OCI-LY3 (cell line): ENCODE measurements at regions not wholly inside any gene's neighbourhood (a gene's known extent, or its start where the extent isn't known, plus 50 kb on each side); places are given as distances from the start of the nearest gene placed in this dataset.

Experiments used
- H2AFZ ChIP-seq: fragments of 200-600, 300-600 bp; shearing (Covaris generic); 2 replicates; pipeline ENCODE4 v1.6.0; 2014; ENCODE audit warnings: antibody characterized with exemption, low read depth, low read length
- H3K27ac ChIP-seq: fragments of 200-600, 300-600 bp; sonication (generic); 2 replicates; pipeline ENCODE4 v1.5.1; 2014; ENCODE audit warnings: mild to moderate bottlenecking, low read length, moderate library complexity, mixed read lengths
- H3K27me3 ChIP-seq: fragments of 200-600, 300-600 bp; sonication (generic); 2 replicates; pipeline ENCODE4 v1.6.1; 2014; ENCODE audit warnings: low read depth, low read length, mixed read lengths
- H3K36me3 ChIP-seq: fragments of 200-600, 300-600 bp; sonication (generic); replicated peaks from 2 replicates; pipeline ENCODE3; 2014; ENCODE audit warnings: low read depth, low read length, mixed read lengths
- H3K4me1 ChIP-seq: fragments of 300-600, 200-600 bp; sonication (generic); 2 replicates; pipeline ENCODE4 v1.6.1; 2014; ENCODE audit warnings: low read length, mixed read lengths
- H3K4me2 ChIP-seq: fragments of 200-600, 300-600 bp; sonication (generic); 2 replicates; pipeline ENCODE4 v1.6.1; 2014; ENCODE audit warnings: low read length, mixed read lengths
- H3K4me3 ChIP-seq: fragments of 300-600, 200-600 bp; sonication (generic); 2 replicates; pipeline ENCODE4 v1.5.1; 2014; ENCODE audit warnings: antibody characterized with exemption, mild to moderate bottlenecking, low read length, moderate library complexity
- H3K79me2 ChIP-seq: fragments of 300-600, 200-600 bp; shearing (Covaris generic); 2 replicates; pipeline ENCODE4 v1.6.1; 2014; ENCODE audit warnings: mild to moderate bottlenecking, low read length, mixed read lengths
- H3K9ac ChIP-seq: fragments of 300-600, 200-600 bp; shearing (Covaris generic); 2 replicates; pipeline ENCODE4 v1.6.0; 2014; ENCODE audit warnings: mild to moderate bottlenecking, low read length, moderate library complexity
- H3K9me3 ChIP-seq: fragments of 200-600, 300-600 bp; shearing (Covaris generic); 2 replicates; pipeline ENCODE4 v1.6.1; 2014; ENCODE audit warnings: low read length, mixed read lengths; ENCODE audit not compliant: insufficient read depth
- H4K20me1 ChIP-seq: fragments of 200-600, 300-600 bp; sonication (generic); 2 replicates; pipeline ENCODE4 v1.6.1; 2016; ENCODE audit warnings: low read length, mixed read lengths; ENCODE audit not compliant: insufficient read depth
- CTCF ChIP-seq: fragments of 200-600, 300-600 bp; sonication (generic); IDR thresholded peaks from 2 replicates; pipeline ENCODE4 v1.5.1; 2014; ENCODE audit warnings: antibody characterized with exemption, low read length, low read depth
- EZH2phosphoT487 ChIP-seq: fragments of 200-600 bp; shearing (Covaris generic); IDR thresholded peaks from 2 replicates; pipeline ENCODE4 v1.6.1; 2018; ENCODE audit warnings: antibody characterized with exemption, mixed run types, low read depth

- TF ChIP-seq CTCF (no peak), EZH2phosphoT487 (no peak)
- no peaks in the 10 kb centered on the region for H3K27me3 ChIP-seq
- H3K36me3 ChIP-seq = no peaks in the 10 kb centered on the region
- H2AFZ ChIP-seq = no peak overlapping the region
- H3K4me3 ChIP-seq = no peak overlapping the region
- no peak overlapping the region for H3K9ac ChIP-seq
- no peaks in the 10 kb centered on the region for H3K9me3 ChIP-seq
- H3K79me2 ChIP-seq = no peaks in the 10 kb centered on the region
- H4K20me1 ChIP-seq = no peaks in the 10 kb centered on the region
- no peaks in the 10 kb centered on the region for H3K4me1 ChIP-seq
- no peak overlapping the region for H3K27ac ChIP-seq
- no peak overlapping the region for H3K4me2 ChIP-seq
These were observed 168.5 kb upstream of the GLI2 start for GRCh38 chr2:120567128-120567527.

GRCh38 chr2:120568089-120568974, 167.3 kb upstream of the GLI2 start:
- Histone ChIP-seq H3K4me2 (no peak overlapping the region), H3K9ac (no peak overlapping the region), H3K27me3 (peaks cover 3% of the 10 kb centered on the region; the same call in 1 of the 2 replicates), H3K9me3 (no peaks in the 10 kb centered on the region), H2AFZ (no peak overlapping the region), H3K4me1 (no peaks in the 10 kb centered on the region), H3K36me3 (no peaks in the 10 kb centered on the region), H3K4me3 (no peak overlapping the region), H4K20me1 (no peaks in the 10 kb centered on the region), H3K27ac (no peak overlapping the region), H3K79me2 (no peaks in the 10 kb centered on the region)
- TF ChIP-seq EZH2phosphoT487 (no peak), CTCF (no peak)

- no peaks in the 10 kb centered on the region for H3K9me3 ChIP-seq
- TF ChIP-seq CTCF = no peak
- TF ChIP-seq EZH2phosphoT487 = no peak
- H3K9ac ChIP-seq = no peak overlapping the region
- H3K36me3 ChIP-seq = no peaks in the 10 kb centered on the region
- H3K4me2 ChIP-seq = no peak overlapping the region
- H3K79me2 ChIP-seq = no peaks in the 10 kb centered on the region
- H3K27me3 ChIP-seq = peaks cover 8% of the 10 kb centered on the region; the same call in 1 of the 2 replicates
- H2AFZ ChIP-seq = no peak overlapping the region
- H3K4me1 ChIP-seq = no peaks in the 10 kb centered on the region
- no peaks in the 10 kb centered on the region for H4K20me1 ChIP-seq
- H3K4me3 ChIP-seq = no peak overlapping the region
- no peak overlapping the region for H3K27ac ChIP-seq
These were observed 166.7 kb upstream of the GLI2 start for GRCh38 chr2:120568975-120569268.

GRCh38 chr2:120570001-120570400, 165.7 kb upstream of the GLI2 start:
- H2AFZ ChIP-seq = no peak overlapping the region
- H3K9me3 ChIP-seq = no peaks in the 10 kb centered on the region
- H3K27me3 ChIP-seq = peaks cover 14% of the 10 kb centered on the region; the same call in 1 of the 2 replicates
- no peaks in the 10 kb centered on the region for H3K36me3 ChIP-seq
- TF ChIP-seq CTCF (no peak), EZH2phosphoT487 (no peak)
- no peaks in the 10 kb centered on the region for H3K4me1 ChIP-seq
- no peak overlapping the region for H3K4me3 ChIP-seq
- H3K27ac ChIP-seq = no peak overlapping the region
- H3K4me2 ChIP-seq = no peak overlapping the region
- no peak overlapping the region for H3K9ac ChIP-seq
- no peaks in the 10 kb centered on the region for H4K20me1 ChIP-seq
- H3K79me2 ChIP-seq = no peaks in the 10 kb centered on the region
